ENCODE measurements at regions not wholly inside any gene's neighbourhood (a gene's known extent, or its start where the extent isn't known, plus 50 kb on each side); places are given as distances from the start of the nearest gene placed in this dataset.

GRCh38 chr1:189751311-189751710, 726.4 kb downstream of the BRINP3 start:
- TF ChIP-seq ISL1 (CRISPR knock-in tag; IDR thresholded peaks at IDR 0.05) (no peak), PATZ1 (CRISPR knock-in tag; IDR thresholded peaks at IDR 0.05; ENCODE audit: borderline replicate concordance) (no peak), ARNTL (CRISPR knock-in tag; IDR thresholded peaks at IDR 0.05; ENCODE audit: borderline replicate concordance, low read depth) (no peak), POU6F1 (CRISPR knock-in tag; IDR thresholded peaks at IDR 0.05; ENCODE audit: borderline replicate concordance, low read depth) (no peak), ZC3H10 (CRISPR knock-in tag; IDR thresholded peaks at IDR 0.05) (no peak)

Data from SK-N-SH treated with all-trans-retinoic acid at 6 μM for 48 hours (cell line).